ENCODE measurements at regions not wholly inside any gene's neighbourhood (a gene's known extent, or its start where the extent isn't known, plus 50 kb on each side); places are given as distances from the start of the nearest gene placed in this dataset.

GRCh38 chr7:115354925-115355324 is 433.0 kb downstream of the MDFIC start:
- no peak for DNase-seq
- H3K9me3 ChIP-seq (ENCODE audit: control extremely low read depth in 1 of 5, control insufficient read depth in 4 of 5, insufficient read depth in 2 of 5, low read depth in 1 of 5, low read length in 4 of 5), result no peaks in the 10 kb centered on the region
- H3K4me1 ChIP-seq (ENCODE audit: control extremely low read depth in 1 of 4, control insufficient read depth in 4 of 4, insufficient read depth in 4 of 4, low read length in 3 of 4), result no peaks in the 10 kb centered on the region
- POLR2A ChIA-PET, result no interaction called here
- no CpG with 5 or more reads among the region's 1 CpG for WGBS (ENCODE audit: insufficient coverage)
- no peak overlapping the region for H3K27ac ChIP-seq (ENCODE audit: insufficient read depth in 1 of 2, low read depth in 1 of 2, low read length in 2 of 2, poor library complexity in 1 of 2, severe bottlenecking in 2 of 2)
- CTCF ChIA-PET, result interaction anchor here (0.6 kb wide), 1 partner anchor 57 kb away, joined by 3 read pairs; no protein-coding TSS in a partner anchor
- no peaks in the 10 kb centered on the region for H3K36me3 ChIP-seq (ENCODE audit: control insufficient read depth in 4 of 4, insufficient read depth in 4 of 4, low read length in 3 of 4)
- H3K27me3 ChIP-seq (replicated peaks in 2 of 5; ENCODE audit: control insufficient read depth in 4 of 5, insufficient read depth in 5 of 5, low read length in 4 of 5), result no peaks in the 10 kb centered on the region
- no peak overlapping the region for H3K4me3 ChIP-seq (ENCODE audit: control insufficient read depth in 1 of 7, extremely low read depth in 1 of 7, insufficient read depth in 4 of 7, low read depth in 2 of 7, low read length in 6 of 7)

GRCh38 chr7:115352375-115352774 is 430.5 kb downstream of the MDFIC start:
- H3K4me1 ChIP-seq (ENCODE audit: control extremely low read depth in 1 of 4, control insufficient read depth in 4 of 4, insufficient read depth in 4 of 4, low read length in 3 of 4), result no peaks in the 10 kb centered on the region
- H3K4me3 ChIP-seq (ENCODE audit: control insufficient read depth in 1 of 7, extremely low read depth in 1 of 7, insufficient read depth in 4 of 7, low read depth in 2 of 7, low read length in 6 of 7), result no peak overlapping the region
- H3K27me3 ChIP-seq (replicated peaks in 2 of 5; ENCODE audit: control insufficient read depth in 4 of 5, insufficient read depth in 5 of 5, low read length in 4 of 5), result no peaks in the 10 kb centered on the region
- no peak for DNase-seq
- H3K27ac ChIP-seq (ENCODE audit: insufficient read depth in 1 of 2, low read depth in 1 of 2, low read length in 2 of 2, poor library complexity in 1 of 2, severe bottlenecking in 2 of 2), result no peak overlapping the region
- 100% methylated on average over 1 of the region's 2 CpGs for WGBS (ENCODE audit: insufficient coverage)
- H3K36me3 ChIP-seq (ENCODE audit: control insufficient read depth in 4 of 4, insufficient read depth in 4 of 4, low read length in 3 of 4), result no peaks in the 10 kb centered on the region
- ChIA-PET POLR2A (no interaction called here), CTCF (interaction anchor here (0.9 kb wide), 1 partner anchor 142 kb away, joined by 3 read pairs; no protein-coding TSS in a partner anchor)
- H3K9me3 ChIP-seq (ENCODE audit: control extremely low read depth in 1 of 5, control insufficient read depth in 4 of 5, insufficient read depth in 2 of 5, low read depth in 1 of 5, low read length in 4 of 5), result no peaks in the 10 kb centered on the region

- ChIA-PET POLR2A (no interaction called here), CTCF (no interaction called here)
- no peak for DNase-seq
- H3K27me3 ChIP-seq (replicated peaks in 2 of 5; ENCODE audit: control insufficient read depth in 4 of 5, insufficient read depth in 5 of 5, low read length in 4 of 5), result no peaks in the 10 kb centered on the region
- no CpG with 5 or more reads among the region's 1 CpG for WGBS (ENCODE audit: insufficient coverage)
- no peaks in the 10 kb centered on the region for H3K9me3 ChIP-seq (ENCODE audit: control extremely low read depth in 1 of 5, control insufficient read depth in 4 of 5, insufficient read depth in 2 of 5, low read depth in 1 of 5, low read length in 4 of 5)
- H3K36me3 ChIP-seq (ENCODE audit: control insufficient read depth in 4 of 4, insufficient read depth in 4 of 4, low read length in 3 of 4), result no peaks in the 10 kb centered on the region
- H3K27ac ChIP-seq (ENCODE audit: insufficient read depth in 1 of 2, low read depth in 1 of 2, low read length in 2 of 2, poor library complexity in 1 of 2, severe bottlenecking in 2 of 2), result no peak overlapping the region
- H3K4me1 ChIP-seq (ENCODE audit: control extremely low read depth in 1 of 4, control insufficient read depth in 4 of 4, insufficient read depth in 4 of 4, low read length in 3 of 4), result no peaks in the 10 kb centered on the region
- no peak overlapping the region for H3K4me3 ChIP-seq (ENCODE audit: control insufficient read depth in 1 of 7, extremely low read depth in 1 of 7, insufficient read depth in 4 of 7, low read depth in 2 of 7, low read length in 6 of 7)
Measured at GRCh38 chr7:115350764-115351163, 428.9 kb downstream of the MDFIC start.

- Histone ChIP-seq H3K27ac (ENCODE audit: insufficient read depth in 1 of 2, low read depth in 1 of 2, low read length in 2 of 2, poor library complexity in 1 of 2, severe bottlenecking in 2 of 2) (no peak overlapping the region), H3K36me3 (ENCODE audit: control insufficient read depth in 4 of 4, insufficient read depth in 4 of 4, low read length in 3 of 4) (no peaks in the 10 kb centered on the region), H3K4me1 (ENCODE audit: control extremely low read depth in 1 of 4, control insufficient read depth in 4 of 4, insufficient read depth in 4 of 4, low read length in 3 of 4) (no peaks in the 10 kb centered on the region), H3K4me3 (ENCODE audit: control insufficient read depth in 1 of 7, extremely low read depth in 1 of 7, insufficient read depth in 4 of 7, low read depth in 2 of 7, low read length in 6 of 7) (no peak overlapping the region), H3K9me3 (ENCODE audit: control extremely low read depth in 1 of 5, control insufficient read depth in 4 of 5, insufficient read depth in 2 of 5, low read depth in 1 of 5, low read length in 4 of 5) (no peaks in the 10 kb centered on the region), H3K27me3 (replicated peaks in 2 of 5; ENCODE audit: control insufficient read depth in 4 of 5, insufficient read depth in 5 of 5, low read length in 4 of 5) (no peaks in the 10 kb centered on the region)
- ChIA-PET CTCF (no interaction called here), POLR2A (no interaction called here)
- WGBS (ENCODE audit: insufficient coverage), result 100% methylated on average over 1 of the region's 1 CpG
- no peak for DNase-seq
Measured at GRCh38 chr7:115349635-115350034, 427.7 kb downstream of the MDFIC start.

- no peak for DNase-seq
- Histone ChIP-seq H3K36me3 (ENCODE audit: control insufficient read depth in 4 of 4, insufficient read depth in 4 of 4, low read length in 3 of 4) (no peaks in the 10 kb centered on the region), H3K27me3 (replicated peaks in 2 of 5; ENCODE audit: control insufficient read depth in 4 of 5, insufficient read depth in 5 of 5, low read length in 4 of 5) (no peaks in the 10 kb centered on the region), H3K27ac (ENCODE audit: insufficient read depth in 1 of 2, low read depth in 1 of 2, low read length in 2 of 2, poor library complexity in 1 of 2, severe bottlenecking in 2 of 2) (no peak overlapping the region), H3K4me1 (ENCODE audit: control extremely low read depth in 1 of 4, control insufficient read depth in 4 of 4, insufficient read depth in 4 of 4, low read length in 3 of 4) (no peaks in the 10 kb centered on the region), H3K9me3 (ENCODE audit: control extremely low read depth in 1 of 5, control insufficient read depth in 4 of 5, insufficient read depth in 2 of 5, low read depth in 1 of 5, low read length in 4 of 5) (no peaks in the 10 kb centered on the region), H3K4me3 (ENCODE audit: control insufficient read depth in 1 of 7, extremely low read depth in 1 of 7, insufficient read depth in 4 of 7, low read depth in 2 of 7, low read length in 6 of 7) (no peak overlapping the region)
- WGBS (ENCODE audit: insufficient coverage), result no CpG with 5 or more reads among the region's 1 CpG
- POLR2A ChIA-PET, result no interaction called here
- CTCF ChIA-PET, result interaction anchor here (1.0 kb wide), 1 partner anchor 9 kb away, joined by 4 read pairs; no protein-coding TSS in a partner anchor
Measured at GRCh38 chr7:115346685-115347084, 424.8 kb downstream of the MDFIC start.

GRCh38 chr7:115340828-115341227 is 418.9 kb downstream of the MDFIC start:
- POLR2A ChIA-PET, result no interaction called here
- Histone ChIP-seq H3K9me3 (ENCODE audit: control extremely low read depth in 1 of 5, control insufficient read depth in 4 of 5, insufficient read depth in 2 of 5, low read depth in 1 of 5, low read length in 4 of 5) (no peaks in the 10 kb centered on the region), H3K27ac (ENCODE audit: insufficient read depth in 1 of 2, low read depth in 1 of 2, low read length in 2 of 2, poor library complexity in 1 of 2, severe bottlenecking in 2 of 2) (no peak overlapping the region), H3K4me1 (ENCODE audit: control extremely low read depth in 1 of 4, control insufficient read depth in 4 of 4, insufficient read depth in 4 of 4, low read length in 3 of 4) (no peaks in the 10 kb centered on the region), H3K36me3 (ENCODE audit: control insufficient read depth in 4 of 4, insufficient read depth in 4 of 4, low read length in 3 of 4) (no peaks in the 10 kb centered on the region), H3K27me3 (replicated peaks in 2 of 5; ENCODE audit: control insufficient read depth in 4 of 5, insufficient read depth in 5 of 5, low read length in 4 of 5) (no peaks in the 10 kb centered on the region), H3K4me3 (ENCODE audit: control insufficient read depth in 1 of 7, extremely low read depth in 1 of 7, insufficient read depth in 4 of 7, low read depth in 2 of 7, low read length in 6 of 7) (no peak overlapping the region)
- CTCF ChIA-PET, result no interaction called here
- 95% methylated on average over 2 of the region's 4 CpGs for WGBS (ENCODE audit: insufficient coverage)
- DNase-seq, result no peak

- POLR2A ChIA-PET, result no interaction called here
Measured at GRCh38 chr7:115338016-115338415, 416.1 kb downstream of the MDFIC start.

More at GRCh38 chr7:115338016-115338415, 416.1 kb downstream of the MDFIC start:
- 96% methylated on average over 4 of the region's 4 CpGs for WGBS (ENCODE audit: insufficient coverage)
- H3K27ac ChIP-seq (ENCODE audit: insufficient read depth in 1 of 2, low read depth in 1 of 2, low read length in 2 of 2, poor library complexity in 1 of 2, severe bottlenecking in 2 of 2), result no peak overlapping the region
- no peak for DNase-seq
- H3K4me1 ChIP-seq (ENCODE audit: control extremely low read depth in 1 of 4, control insufficient read depth in 4 of 4, insufficient read depth in 4 of 4, low read length in 3 of 4), result no peaks in the 10 kb centered on the region
- no peaks in the 10 kb centered on the region for H3K27me3 ChIP-seq (replicated peaks in 2 of 5; ENCODE audit: control insufficient read depth in 4 of 5, insufficient read depth in 5 of 5, low read length in 4 of 5)
- CTCF ChIA-PET, result interaction anchor here (1.5 kb wide), 1 partner anchor 9 kb away, joined by 4 read pairs; no protein-coding TSS in a partner anchor
- no peak overlapping the region for H3K4me3 ChIP-seq (ENCODE audit: control insufficient read depth in 1 of 7, extremely low read depth in 1 of 7, insufficient read depth in 4 of 7, low read depth in 2 of 7, low read length in 6 of 7)
- no peaks in the 10 kb centered on the region for H3K9me3 ChIP-seq (ENCODE audit: control extremely low read depth in 1 of 5, control insufficient read depth in 4 of 5, insufficient read depth in 2 of 5, low read depth in 1 of 5, low read length in 4 of 5)
- no peaks in the 10 kb centered on the region for H3K36me3 ChIP-seq (ENCODE audit: control insufficient read depth in 4 of 4, insufficient read depth in 4 of 4, low read length in 3 of 4)

Data from common myeloid progenitor, CD34-positive (primary cell).